Dedifferentiated amniotic fluid mesenchymal stem cell (primary cell): ENCODE measurements at regions not wholly inside any gene's neighbourhood (a gene's known extent, or its start where the extent isn't known, plus 50 kb on each side); places are given as distances from the start of the nearest gene placed in this dataset.
"Not testable (repeated sequence)": the region's sequence is repeated elsewhere in the genome, so short reads cannot be mapped to it uniquely, and the experiment has no call there.

ENCODE experiments used
- DNase-seq: peaks from one replicate; pipeline ENCODE4 v3.0.0-alpha.2; 2016; ENCODE audit errors: extremely low spot score

- DNase-seq, result peak; percentile 40
Observed at GRCh38 chr13:38283346-38283745, 66.3 kb upstream of the UFM1 start.

GRCh38 chr13:38265132-38265497, 84.5 kb upstream of the UFM1 start:
- no peak for DNase-seq

GRCh38 chr13:38264363-38265131, 85.1 kb upstream of the UFM1 start:
- no peak for DNase-seq

- DNase-seq, result peak; percentile 75
Observed at GRCh38 chr13:38262211-38262610, 87.4 kb upstream of the UFM1 start.

- no peak for DNase-seq
Observed at GRCh38 chr13:38255600-38255999, 94.1 kb upstream of the UFM1 start.

GRCh38 chr13:38239874-38240273, 109.8 kb upstream of the UFM1 start:
- DNase-seq, result no peak

- no peak for DNase-seq
Observed at GRCh38 chr13:38228322-38228721, 121.3 kb upstream of the UFM1 start.

GRCh38 chr13:38226496-38226895, 123.2 kb upstream of the UFM1 start:
- no peak for DNase-seq

GRCh38 chr13:38223089-38223488, 126.6 kb upstream of the UFM1 start:
- no peak for DNase-seq

GRCh38 chr13:38221120-38221519, 128.5 kb upstream of the UFM1 start:
- DNase-seq, result not testable (repeated sequence)

- DNase-seq, result no peak
Observed at GRCh38 chr13:38216181-38216580, 133.5 kb upstream of the UFM1 start.

GRCh38 chr13:38213314-38213713, 136.3 kb upstream of the UFM1 start:
- DNase-seq, result no peak

GRCh38 chr13:38210928-38211596, 138.6 kb upstream of the UFM1 start:
- DNase-seq, result no peak

GRCh38 chr13:38204556-38204955, 145.1 kb upstream of the UFM1 start:
- no peak for DNase-seq

GRCh38 chr13:38202740-38203139, 146.9 kb upstream of the UFM1 start:
- no peak for DNase-seq

- no peak for DNase-seq
Observed at GRCh38 chr13:38191016-38191415, 158.6 kb upstream of the UFM1 start.

- no peak for DNase-seq
Observed at GRCh38 chr13:38180670-38181069, 169.0 kb upstream of the UFM1 start.

- DNase-seq, result peak; percentile 17
Observed at GRCh38 chr13:38180126-38180525, 169.5 kb upstream of the UFM1 start.

GRCh38 chr13:38176664-38177063, 173.0 kb upstream of the UFM1 start:
- DNase-seq, result no peak

GRCh38 chr13:38173403-38173802, 176.2 kb upstream of the UFM1 start:
- DNase-seq, result no peak

- no peak for DNase-seq
Observed at GRCh38 chr13:38167164-38167822, 182.4 kb upstream of the UFM1 start.

GRCh38 chr13:38166116-38166515, 183.5 kb upstream of the UFM1 start:
- no peak for DNase-seq

GRCh38 chr13:38160131-38160530, 189.5 kb upstream of the UFM1 start:
- no peak for DNase-seq
